ENCODE measurements at regions not wholly inside any gene's neighbourhood (a gene's known extent, or its start where the extent isn't known, plus 50 kb on each side); places are given as distances from the start of the nearest gene placed in this dataset.

DNA sequence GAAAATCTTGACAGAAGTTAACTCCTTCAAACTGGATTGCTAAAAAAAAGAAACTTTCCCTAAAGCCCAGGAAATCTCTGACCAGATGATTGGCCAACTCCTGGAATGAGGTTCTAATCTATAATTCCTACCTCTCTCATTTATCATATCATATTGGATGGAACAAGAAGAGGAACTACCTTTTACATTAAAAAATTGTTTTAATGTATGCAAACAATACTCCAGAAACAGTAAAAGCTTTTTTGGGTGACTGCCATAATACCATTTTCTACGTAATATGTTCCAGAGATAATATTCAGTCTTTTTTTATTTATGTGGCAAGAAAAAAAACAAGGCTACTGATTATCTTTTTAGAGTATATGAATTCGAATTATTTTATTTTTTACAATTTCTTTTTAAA, 204.4 kb downstream of the TUSC7 start:
- TF ChIP-seq, protein P1, sequence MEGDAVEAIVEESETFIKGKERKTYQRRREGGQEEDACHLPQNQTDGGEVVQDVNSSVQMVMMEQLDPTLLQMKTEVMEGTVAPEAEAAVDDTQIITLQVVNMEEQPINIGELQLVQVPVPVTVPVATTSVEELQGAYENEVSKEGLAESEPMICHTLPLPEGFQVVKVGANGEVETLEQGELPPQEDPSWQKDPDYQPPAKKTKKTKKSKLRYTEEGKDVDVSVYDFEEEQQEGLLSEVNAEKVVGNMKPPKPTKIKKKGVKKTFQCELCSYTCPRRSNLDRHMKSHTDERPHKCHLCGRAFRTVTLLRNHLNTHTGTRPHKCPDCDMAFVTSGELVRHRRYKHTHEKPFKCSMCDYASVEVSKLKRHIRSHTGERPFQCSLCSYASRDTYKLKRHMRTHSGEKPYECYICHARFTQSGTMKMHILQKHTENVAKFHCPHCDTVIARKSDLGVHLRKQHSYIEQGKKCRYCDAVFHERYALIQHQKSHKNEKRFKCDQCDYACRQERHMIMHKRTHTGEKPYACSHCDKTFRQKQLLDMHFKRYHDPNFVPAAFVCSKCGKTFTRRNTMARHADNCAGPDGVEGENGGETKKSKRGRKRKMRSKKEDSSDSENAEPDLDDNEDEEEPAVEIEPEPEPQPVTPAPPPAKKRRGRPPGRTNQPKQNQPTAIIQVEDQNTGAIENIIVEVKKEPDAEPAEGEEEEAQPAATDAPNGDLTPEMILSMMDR (IDR thresholded peaks at IDR 0.05): no peak
- TF ChIP-seq POLR2A (IDR thresholded peaks at IDR 0.05): no peak

All from right lobe of liver (tissue), 4 donors.